IMR-90 (cell line): ENCODE measurements at regions not wholly inside any gene's neighbourhood (a gene's known extent, or its start where the extent isn't known, plus 50 kb on each side); places are given as distances from the start of the nearest gene placed in this dataset.

Experiments used
- BHLHE40 ChIP-seq: fragments of 150-350 bp; IDR thresholded peaks from 2 replicates; pipeline ENCODE4 v1.6.1; 2016; ENCODE audit warnings: mild to moderate bottlenecking, low read depth, low read length
- CEBPB ChIP-seq: IDR thresholded peaks from 2 replicates; pipeline ENCODE4 v1.6.1; 2012; ENCODE audit warnings: low read depth, low read length, improper control_type of control experiment
- CHD1 ChIP-seq: IDR thresholded peaks from 2 replicates; pipeline ENCODE4 v1.6.1; 2012; ENCODE audit warnings: low read depth, low read length, improper control_type of control experiment
- MAZ ChIP-seq: IDR thresholded peaks from 2 replicates; pipeline ENCODE4 v1.6.1; 2012; ENCODE audit warnings: low read depth, mild to moderate bottlenecking, low read length, improper control_type of control experiment, moderate library complexity, borderline replicate concordance
- POLR2A ChIP-seq: IDR thresholded peaks from 2 replicates; pipeline ENCODE4 v1.6.1; 2012; ENCODE audit warnings: mild to moderate bottlenecking, low read depth, low read length
- RAD21 ChIP-seq: IDR thresholded peaks from 2 replicates; pipeline ENCODE4 v1.6.1; 2012; ENCODE audit warnings: low read length, improper control_type of control experiment
- RCOR1 ChIP-seq: IDR thresholded peaks from 2 replicates; pipeline ENCODE4 v1.6.1; 2012; ENCODE audit warnings: mild to moderate bottlenecking, low read length, improper control_type of control experiment; ENCODE audit not compliant: insufficient replicate concordance
- RFX5 ChIP-seq: IDR thresholded peaks from 2 replicates; pipeline ENCODE4 v1.8.0; 2012; ENCODE audit warnings: low read depth, mild to moderate bottlenecking, low read length, moderate library complexity
- TF ChIP-seq, protein P1 (sequence below): conservative IDR thresholded peaks from 2 replicates; pipeline ENCODE4 v1.5.1; 2012; ENCODE audit warnings: mild to moderate bottlenecking, low read depth, low read length, improper control_type of control experiment
- TF ChIP-seq, protein P2 (sequence below): fragments of 150-350 bp; IDR thresholded peaks from 2 replicates; pipeline ENCODE4 v1.6.1; 2016; ENCODE audit warnings: low read depth, mild to moderate bottlenecking, low read length, moderate library complexity, borderline replicate concordance
- TF ChIP-seq, protein P3 (sequence below): fragments of 150-350 bp; IDR thresholded peaks from 2 replicates; pipeline ENCODE4 v1.6.1; 2017; ENCODE audit warnings: mild to moderate bottlenecking, antibody characterized with exemption, low read length, low read depth

DNA sequence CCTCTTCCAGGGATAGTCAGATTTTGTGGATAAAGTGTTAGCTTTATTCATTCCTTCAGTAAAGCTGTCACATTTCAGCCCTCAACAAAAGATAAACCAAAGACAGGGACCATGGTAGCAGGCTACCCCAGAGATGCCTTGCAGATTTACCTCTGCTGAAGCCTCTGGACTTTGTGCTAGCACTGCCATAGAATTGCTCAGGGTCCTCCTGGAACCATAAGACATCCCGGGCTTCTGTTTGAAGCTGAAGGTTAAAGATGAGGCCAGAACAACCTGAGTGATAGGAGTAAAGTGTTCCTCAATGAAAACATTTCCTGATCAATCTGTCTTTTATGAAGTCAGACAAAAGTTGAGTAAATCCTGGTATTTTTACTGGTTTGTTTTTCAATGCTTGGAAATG, 57.5 kb upstream of the ARL15 start:
- TF ChIP-seq POLR2A (no peak), RAD21 (no peak), MAZ (no peak), RFX5 (no peak), RCOR1 (no peak), BHLHE40 (no peak), CHD1 (no peak), CEBPB (no peak)
- TF ChIP-seq, protein P1, sequence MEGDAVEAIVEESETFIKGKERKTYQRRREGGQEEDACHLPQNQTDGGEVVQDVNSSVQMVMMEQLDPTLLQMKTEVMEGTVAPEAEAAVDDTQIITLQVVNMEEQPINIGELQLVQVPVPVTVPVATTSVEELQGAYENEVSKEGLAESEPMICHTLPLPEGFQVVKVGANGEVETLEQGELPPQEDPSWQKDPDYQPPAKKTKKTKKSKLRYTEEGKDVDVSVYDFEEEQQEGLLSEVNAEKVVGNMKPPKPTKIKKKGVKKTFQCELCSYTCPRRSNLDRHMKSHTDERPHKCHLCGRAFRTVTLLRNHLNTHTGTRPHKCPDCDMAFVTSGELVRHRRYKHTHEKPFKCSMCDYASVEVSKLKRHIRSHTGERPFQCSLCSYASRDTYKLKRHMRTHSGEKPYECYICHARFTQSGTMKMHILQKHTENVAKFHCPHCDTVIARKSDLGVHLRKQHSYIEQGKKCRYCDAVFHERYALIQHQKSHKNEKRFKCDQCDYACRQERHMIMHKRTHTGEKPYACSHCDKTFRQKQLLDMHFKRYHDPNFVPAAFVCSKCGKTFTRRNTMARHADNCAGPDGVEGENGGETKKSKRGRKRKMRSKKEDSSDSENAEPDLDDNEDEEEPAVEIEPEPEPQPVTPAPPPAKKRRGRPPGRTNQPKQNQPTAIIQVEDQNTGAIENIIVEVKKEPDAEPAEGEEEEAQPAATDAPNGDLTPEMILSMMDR = no peak
- TF ChIP-seq, protein P2, sequence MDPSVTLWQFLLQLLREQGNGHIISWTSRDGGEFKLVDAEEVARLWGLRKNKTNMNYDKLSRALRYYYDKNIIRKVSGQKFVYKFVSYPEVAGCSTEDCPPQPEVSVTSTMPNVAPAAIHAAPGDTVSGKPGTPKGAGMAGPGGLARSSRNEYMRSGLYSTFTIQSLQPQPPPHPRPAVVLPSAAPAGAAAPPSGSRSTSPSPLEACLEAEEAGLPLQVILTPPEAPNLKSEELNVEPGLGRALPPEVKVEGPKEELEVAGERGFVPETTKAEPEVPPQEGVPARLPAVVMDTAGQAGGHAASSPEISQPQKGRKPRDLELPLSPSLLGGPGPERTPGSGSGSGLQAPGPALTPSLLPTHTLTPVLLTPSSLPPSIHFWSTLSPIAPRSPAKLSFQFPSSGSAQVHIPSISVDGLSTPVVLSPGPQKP = no peak
- TF ChIP-seq, protein P3, sequence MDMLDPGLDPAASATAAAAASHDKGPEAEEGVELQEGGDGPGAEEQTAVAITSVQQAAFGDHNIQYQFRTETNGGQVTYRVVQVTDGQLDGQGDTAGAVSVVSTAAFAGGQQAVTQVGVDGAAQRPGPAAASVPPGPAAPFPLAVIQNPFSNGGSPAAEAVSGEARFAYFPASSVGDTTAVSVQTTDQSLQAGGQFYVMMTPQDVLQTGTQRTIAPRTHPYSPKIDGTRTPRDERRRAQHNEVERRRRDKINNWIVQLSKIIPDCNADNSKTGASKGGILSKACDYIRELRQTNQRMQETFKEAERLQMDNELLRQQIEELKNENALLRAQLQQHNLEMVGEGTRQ = no peak
